RWPE2 (cell line): ENCODE measurements at regions not wholly inside any gene's neighbourhood (a gene's known extent, or its start where the extent isn't known, plus 50 kb on each side); places are given as distances from the start of the nearest gene placed in this dataset.

Experiments
- ATAC-seq: fragments of 200-7000 bp; cut with Tn5 transposase; 3 replicates; pipeline ENCODE4 v1.9.1; 2021; ENCODE audit warnings: low read depth
- DNase-seq: peaks from one replicate; pipeline ENCODE4 v3.0.0-alpha.2; 2020; ENCODE audit warnings: low spot score
- H3K27ac ChIP-seq: fragments of 450-650 bp; 2 replicates; pipeline ENCODE4 v1.5.1; 2017; ENCODE audit warnings: mild to moderate bottlenecking; ENCODE audit not compliant: poor library complexity, severe bottlenecking
- H3K27me3 ChIP-seq: fragments of 250-450 bp; sonication (Bioruptor Pico); 2 replicates; pipeline ENCODE4 v1.5.1; 2021; ENCODE audit warnings: mild to moderate bottlenecking, moderate library complexity; ENCODE audit not compliant: insufficient read depth, poor library complexity, severe bottlenecking
- H3K36me3 ChIP-seq: fragments of 250-450 bp; sonication (Bioruptor Pico); 2 replicates; pipeline ENCODE4 v1.5.1; 2020; ENCODE audit warnings: low read depth, mild to moderate bottlenecking, moderate library complexity
- H3K4me1 ChIP-seq: fragments of 250-450 bp; sonication (Bioruptor Pico); 2 replicates; pipeline ENCODE4 v1.5.1; 2021; ENCODE audit warnings: mild to moderate bottlenecking, moderate library complexity; ENCODE audit not compliant: insufficient read depth, poor library complexity, severe bottlenecking
- H3K4me3 ChIP-seq: fragments of 250-450 bp; sonication (Bioruptor Pico); 2 replicates; pipeline ENCODE4 v1.5.1; 2021; ENCODE audit warnings: mild to moderate bottlenecking, moderate library complexity; ENCODE audit not compliant: severe bottlenecking
- H3K9me3 ChIP-seq: fragments of 250-450 bp; sonication (Bioruptor Pico); 2 replicates; pipeline ENCODE4 v1.5.1; 2021; ENCODE audit warnings: mild to moderate bottlenecking, moderate library complexity; ENCODE audit not compliant: severe bottlenecking
- CTCF ChIP-seq: fragments of 450-650 bp; IDR thresholded peaks from one replicate; pipeline ENCODE4 v1.5.1; 2017; ENCODE audit warnings: mild to moderate bottlenecking, moderate library complexity; ENCODE audit not compliant: poor library complexity, severe bottlenecking

GRCh38 chr1:71166178-71167173 is 85.6 kb upstream of the ZRANB2 start:
- Histone ChIP-seq H3K9me3 (no peaks in the 10 kb centered on the region), H3K36me3 (no peaks in the 10 kb centered on the region), H3K4me1 (no peaks in the 10 kb centered on the region), H3K4me3 (no peak overlapping the region), H3K27ac (no peak overlapping the region), H3K27me3 (no peaks in the 10 kb centered on the region)
- no peak for TF ChIP-seq CTCF
- DNase-seq (no peak), ATAC-seq (no peak)

- DNase-seq (no peak), ATAC-seq (no peak)
- no peak for TF ChIP-seq CTCF
- Histone ChIP-seq H3K4me1 (no peaks in the 10 kb centered on the region), H3K9me3 (no peaks in the 10 kb centered on the region), H3K36me3 (no peaks in the 10 kb centered on the region), H3K4me3 (no peak overlapping the region), H3K27ac (no peak overlapping the region), H3K27me3 (no peaks in the 10 kb centered on the region)
These were observed 76.9 kb upstream of the ZRANB2 start for GRCh38 chr1:71157715-71158114.

GRCh38 chr1:71157151-71157550 is 76.3 kb upstream of the ZRANB2 start:
- H3K36me3 ChIP-seq, result no peaks in the 10 kb centered on the region
- H3K27me3 ChIP-seq, result no peaks in the 10 kb centered on the region
- DNase-seq, result no peak
- H3K27ac ChIP-seq, result no peak overlapping the region
- TF ChIP-seq CTCF, result no peak
- H3K9me3 ChIP-seq, result no peaks in the 10 kb centered on the region
- no peak for ATAC-seq
- H3K4me1 ChIP-seq, result no peaks in the 10 kb centered on the region
- H3K4me3 ChIP-seq, result no peak overlapping the region

GRCh38 chr1:71156590-71156989 is 75.8 kb upstream of the ZRANB2 start:
- Histone ChIP-seq H3K9me3 (no peaks in the 10 kb centered on the region), H3K4me3 (no peak overlapping the region), H3K27me3 (no peaks in the 10 kb centered on the region), H3K36me3 (no peaks in the 10 kb centered on the region), H3K27ac (no peak overlapping the region), H3K4me1 (no peaks in the 10 kb centered on the region)
- TF ChIP-seq CTCF, result no peak
- DNase-seq (no peak), ATAC-seq (no peak)

- Histone ChIP-seq H3K4me1 (no peaks in the 10 kb centered on the region), H3K9me3 (no peaks in the 10 kb centered on the region), H3K4me3 (no peak overlapping the region), H3K27ac (no peak overlapping the region), H3K36me3 (no peaks in the 10 kb centered on the region), H3K27me3 (no peaks in the 10 kb centered on the region)
- no peak for TF ChIP-seq CTCF
- DNase-seq (no peak), ATAC-seq (no peak)
These were observed 73.6 kb upstream of the ZRANB2 start for GRCh38 chr1:71154429-71154828.
